Gastroesophageal sphincter (tissue), 4 donors: ENCODE measurements at regions not wholly inside any gene's neighbourhood (a gene's known extent, or its start where the extent isn't known, plus 50 kb on each side); places are given as distances from the start of the nearest gene placed in this dataset.

Source experiments
- ATAC-seq: fragments of 150-250 bp; one replicate; pipeline ENCODE4 v1.9.1; 2016; ENCODE audit warnings: mild to moderate bottlenecking, moderate library complexity
- H3K27ac ChIP-seq, 4 donors: fragments of 200-600 bp; sonication (generic) in 3 of 4; 1 replicate in 3 of 4; 2 replicates in 1 of 4; pipeline ENCODE4 v1.5.1; 2016 to 2019
- H3K27me3 ChIP-seq: fragments of 200-600 bp; sonication (generic); one replicate; pipeline ENCODE4 v1.5.1; 2019
- H3K36me3 ChIP-seq, 2 donors: fragments of 200-600 bp; sonication (generic); one replicate each; pipeline ENCODE4 v1.5.1; 2019; ENCODE audit warnings: control low read depth in 1 of 2
- H3K4me1 ChIP-seq, 3 donors: fragments of 200-600 bp; sonication (generic); 1 replicate in 2 of 3; 2 replicates in 1 of 3; pipeline ENCODE4 v1.5.1; 2016 to 2019; ENCODE audit warnings: control low read depth in 2 of 3
- H3K4me3 ChIP-seq, 2 donors: fragments of 200-600 bp; sonication (generic); one replicate each; pipeline ENCODE4 v1.5.1; 2019; ENCODE audit warnings: mild to moderate bottlenecking in 1 of 2, moderate library complexity in 1 of 2
- H3K9me3 ChIP-seq, 3 donors: fragments of 200-600 bp; sonication (generic); one replicate each; pipeline ENCODE4 v1.5.1; 2017 to 2019; ENCODE audit warnings: control low read depth in 2 of 3
- EP300 ChIP-seq: sonication (generic); formaldehyde crosslinking; IDR thresholded peaks from one replicate; pipeline ENCODE4 v1.6.1; 2017; ENCODE audit warnings: antibody characterized with exemption, mild to moderate bottlenecking
- POLR2A ChIP-seq, 2 donors: fragments of 450-650 bp; IDR thresholded peaks; one replicate each; pipeline ENCODE4 v1.6.1; 2017; ENCODE audit warnings: antibody characterized with exemption in 2 of 2, mild to moderate bottlenecking in 2 of 2, moderate library complexity in 1 of 2
- POLR2AphosphoS5 ChIP-seq: sonication (generic); formaldehyde crosslinking; IDR thresholded peaks from one replicate; pipeline ENCODE4 v1.6.1; 2017; ENCODE audit warnings: antibody characterized with exemption
- WGBS, 2 donors: methylation state at CpG; one replicate each; pipeline ENCODE4 v1.1.5; 2018; ENCODE audit warnings: low coverage in 1 of 2; 5-methylcytosine and 5-hydroxymethylcytosine counted together
- TF ChIP-seq, protein P1 (sequence below), 4 experiments: fragments of 200-600 bp in 2 of 4; fragments of 450-650 bp in 2 of 4; sonication (generic) in 1 of 4; IDR thresholded peaks; one replicate each; pipeline ENCODE4 v1.5.1; 2017 to 2019; ENCODE audit warnings: antibody characterized with exemption in 4 of 4, mild to moderate bottlenecking in 2 of 4, moderate library complexity in 2 of 4

DNA sequence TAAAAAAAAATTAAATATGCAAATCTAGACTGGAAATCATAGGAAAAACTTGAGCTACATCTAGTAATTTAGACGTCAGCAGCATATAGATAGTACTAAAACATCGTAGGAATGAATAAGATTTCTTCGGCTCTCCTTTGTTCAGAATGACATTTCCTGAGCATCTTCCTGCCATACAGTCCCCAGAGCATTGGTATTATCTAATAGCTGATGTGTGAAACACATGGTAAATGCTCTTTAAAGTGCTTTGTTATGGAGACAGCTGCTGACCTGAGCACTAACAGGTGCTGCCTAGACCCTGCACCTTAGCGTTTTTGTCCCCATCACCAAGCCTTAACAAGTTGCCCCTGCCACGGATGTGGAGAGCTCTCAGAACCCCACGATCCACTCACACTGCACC, 692.3 kb upstream of the PIK3C3 start:
- Histone ChIP-seq H3K27me3 (no peaks in the 10 kb centered on the region), H3K4me3 (no peak overlapping the region), H3K27ac (no peak overlapping the region), H3K4me1 (peaks cover 0 to 5% (median 0%) of the 10 kb centered on the region in 3 donors), H3K9me3 (no peaks in the 10 kb centered on the region), H3K36me3 (no peaks in the 10 kb centered on the region)
- ATAC-seq, result no peak
- no peak for TF ChIP-seq EP300
- TF ChIP-seq POLR2AphosphoS5, result no peak
- TF ChIP-seq POLR2A (IDR thresholded peaks at IDR 0.05), result no peak
- TF ChIP-seq, protein P1, sequence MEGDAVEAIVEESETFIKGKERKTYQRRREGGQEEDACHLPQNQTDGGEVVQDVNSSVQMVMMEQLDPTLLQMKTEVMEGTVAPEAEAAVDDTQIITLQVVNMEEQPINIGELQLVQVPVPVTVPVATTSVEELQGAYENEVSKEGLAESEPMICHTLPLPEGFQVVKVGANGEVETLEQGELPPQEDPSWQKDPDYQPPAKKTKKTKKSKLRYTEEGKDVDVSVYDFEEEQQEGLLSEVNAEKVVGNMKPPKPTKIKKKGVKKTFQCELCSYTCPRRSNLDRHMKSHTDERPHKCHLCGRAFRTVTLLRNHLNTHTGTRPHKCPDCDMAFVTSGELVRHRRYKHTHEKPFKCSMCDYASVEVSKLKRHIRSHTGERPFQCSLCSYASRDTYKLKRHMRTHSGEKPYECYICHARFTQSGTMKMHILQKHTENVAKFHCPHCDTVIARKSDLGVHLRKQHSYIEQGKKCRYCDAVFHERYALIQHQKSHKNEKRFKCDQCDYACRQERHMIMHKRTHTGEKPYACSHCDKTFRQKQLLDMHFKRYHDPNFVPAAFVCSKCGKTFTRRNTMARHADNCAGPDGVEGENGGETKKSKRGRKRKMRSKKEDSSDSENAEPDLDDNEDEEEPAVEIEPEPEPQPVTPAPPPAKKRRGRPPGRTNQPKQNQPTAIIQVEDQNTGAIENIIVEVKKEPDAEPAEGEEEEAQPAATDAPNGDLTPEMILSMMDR (IDR thresholded peaks at IDR 0.05), result no peak
- WGBS, 2 donors, result 78 to 81% methylated on average over 4 to 5 of the region's 6 CpGs

DNA sequence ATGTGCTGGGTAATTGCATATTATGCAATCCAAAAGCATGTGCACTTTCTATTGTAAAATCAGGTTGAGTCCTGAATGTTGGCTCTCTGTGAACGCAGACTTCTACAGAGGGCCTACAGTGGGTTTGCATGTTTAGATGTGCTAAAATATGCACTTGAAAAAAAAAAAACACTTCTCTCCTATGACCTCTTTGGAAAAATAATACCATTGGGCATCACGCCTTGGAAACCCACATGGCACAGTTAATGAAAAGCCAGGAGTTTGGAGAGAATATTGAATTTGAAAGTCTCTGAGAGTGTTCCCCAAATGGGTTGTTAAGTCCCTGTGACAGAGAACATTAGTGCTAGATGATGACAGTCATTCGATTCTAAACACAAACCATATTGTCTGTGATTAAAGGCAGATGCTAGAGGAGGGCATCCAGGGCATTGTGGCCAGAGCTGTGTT, 710.4 kb upstream of the PIK3C3 start:
- Histone ChIP-seq H3K9me3 (peaks cover 0 to 4% (median 0%) of the 10 kb centered on the region in 3 donors), H3K4me3 (no peak overlapping the region), H3K36me3 (no peaks in the 10 kb centered on the region), H3K27ac (no peak overlapping the region), H3K27me3 (no peaks in the 10 kb centered on the region), H3K4me1 (no peaks in the 10 kb centered on the region)
- 74 to 75% methylated on average over 2 to 3 of the region's 3 CpGs for WGBS, 2 donors
- TF ChIP-seq EP300 (no peak), POLR2A (IDR thresholded peaks at IDR 0.05) (no peak), POLR2AphosphoS5 (no peak)
- TF ChIP-seq, protein P1 (IDR thresholded peaks at IDR 0.05), result no peak
- no peak for ATAC-seq

DNA sequence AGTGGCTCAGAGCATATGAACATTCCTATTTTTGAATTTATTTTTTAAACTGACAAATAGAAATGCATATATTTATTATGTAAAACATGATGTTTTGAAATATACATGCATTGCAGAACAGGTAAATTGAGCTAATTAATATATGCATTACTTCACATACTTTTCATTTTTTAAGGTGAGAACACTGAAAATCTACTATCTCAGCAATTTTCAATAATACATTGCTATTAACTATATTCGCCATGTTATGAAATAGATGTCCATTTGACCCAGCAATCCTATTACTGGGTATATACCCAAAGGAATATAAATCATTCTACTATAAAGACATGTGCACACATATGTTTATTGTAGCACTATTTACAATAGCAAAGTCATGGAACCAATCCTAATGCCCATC, 717.7 kb upstream of the PIK3C3 start:
- ATAC-seq, result no peak

DNA sequence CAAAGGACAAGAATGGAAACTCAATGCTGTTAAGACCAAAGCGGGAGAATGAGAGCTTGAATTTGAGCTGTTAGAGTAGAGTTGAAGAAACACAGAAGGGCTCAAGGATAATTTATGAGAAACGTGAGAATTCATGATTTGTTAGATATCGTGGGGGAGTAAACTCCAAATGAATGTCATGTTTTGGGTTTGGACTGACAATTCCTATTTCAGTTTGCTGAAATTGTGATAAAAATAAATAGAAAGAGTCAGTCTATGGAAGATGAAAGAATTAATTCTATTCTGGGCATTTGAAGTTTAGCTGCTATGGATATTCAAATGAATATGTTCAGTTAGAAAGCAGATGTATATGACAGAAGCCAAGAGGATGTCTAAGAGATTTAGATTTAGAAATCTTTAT, 723.4 kb upstream of the PIK3C3 start:
- no peaks in the 10 kb centered on the region for H3K4me1 ChIP-seq
- H3K9me3 ChIP-seq, result no peaks in the 10 kb centered on the region
- ATAC-seq, result no peak
- H3K27ac ChIP-seq, result no peak overlapping the region
- WGBS, 2 donors, result 74 to 80% methylated on average over 3 of the region's 3 CpGs
- TF ChIP-seq, protein P1 (IDR thresholded peaks at IDR 0.05), result no peak
- TF ChIP-seq EP300 (no peak), POLR2AphosphoS5 (no peak), POLR2A (IDR thresholded peaks at IDR 0.05) (no peak)
- H3K27me3 ChIP-seq, result no peaks in the 10 kb centered on the region
- H3K4me3 ChIP-seq, result no peak overlapping the region
- no peaks in the 10 kb centered on the region for H3K36me3 ChIP-seq

More for the DNA sequence above, 717.7 kb upstream of the PIK3C3 start:
- WGBS, 2 donors, result 80 to 94% methylated on average over 1 of the region's 1 CpG
- TF ChIP-seq, protein P1 (IDR thresholded peaks at IDR 0.05), result no peak
- no peak for TF ChIP-seq EP300
- TF ChIP-seq POLR2A (IDR thresholded peaks at IDR 0.05), result no peak
- TF ChIP-seq POLR2AphosphoS5, result no peak
- Histone ChIP-seq H3K4me3 (no peak overlapping the region), H3K4me1 (no peaks in the 10 kb centered on the region), H3K27ac (no peak overlapping the region), H3K27me3 (no peaks in the 10 kb centered on the region), H3K9me3 (peaks cover 0 to 4% (median 0%) of the 10 kb centered on the region in 3 donors), H3K36me3 (no peaks in the 10 kb centered on the region)

DNA sequence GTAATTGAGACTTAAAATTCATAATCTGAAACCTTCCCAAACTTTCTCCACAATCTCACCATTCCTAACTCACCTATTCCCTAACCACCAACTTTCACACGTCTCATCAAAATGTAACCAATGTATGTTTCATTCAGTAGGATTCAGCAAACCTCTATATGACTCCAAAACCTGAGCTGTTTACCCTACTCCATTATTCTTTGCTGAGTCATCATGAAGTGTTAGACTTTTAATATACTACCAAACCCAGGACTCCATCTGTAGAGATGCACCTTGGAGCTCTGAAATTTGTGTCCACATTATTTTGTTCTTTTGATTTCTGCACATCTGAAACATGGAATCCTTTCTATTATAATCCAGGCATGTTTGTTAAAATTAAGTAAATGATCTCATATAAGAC, 727.0 kb upstream of the PIK3C3 start:
- WGBS, 2 donors, result 86 to 88% methylated on average over 1 of the region's 1 CpG

More for the DNA sequence above, 727.0 kb upstream of the PIK3C3 start:
- no peaks in the 10 kb centered on the region for H3K27me3 ChIP-seq
- no peak for ATAC-seq
- H3K9me3 ChIP-seq, result no peaks in the 10 kb centered on the region
- H3K27ac ChIP-seq, result no peak overlapping the region
- TF ChIP-seq POLR2A (IDR thresholded peaks at IDR 0.05) (no peak), EP300 (no peak), POLR2AphosphoS5 (no peak)
- no peaks in the 10 kb centered on the region for H3K4me1 ChIP-seq
- no peaks in the 10 kb centered on the region for H3K36me3 ChIP-seq
- no peak overlapping the region for H3K4me3 ChIP-seq
